22Rv1 (cell line): ENCODE measurements at regions not wholly inside any gene's neighbourhood (a gene's known extent, or its start where the extent isn't known, plus 50 kb on each side); places are given as distances from the start of the nearest gene placed in this dataset.

Experiments used
- CTCF ChIP-seq: fragments of 450-650 bp; IDR thresholded peaks from 2 replicates; pipeline ENCODE4 v1.5.1; 2017; ENCODE audit warnings: mild to moderate bottlenecking
- ZFX ChIP-seq: fragments of 450-650 bp; IDR thresholded peaks from 2 replicates; pipeline ENCODE4 v1.6.1; 2017; ENCODE audit warnings: antibody characterized with exemption, borderline replicate concordance

- TF ChIP-seq CTCF = no peak
- TF ChIP-seq ZFX = no peak
Measured at GRCh38 chr12:115008929-115009328, 325.0 kb upstream of the TBX3 start.
